Esophagus (tissue), 2 donors: ENCODE measurements at regions not wholly inside any gene's neighbourhood (a gene's known extent, or its start where the extent isn't known, plus 50 kb on each side); places are given as distances from the start of the nearest gene placed in this dataset.

Experiments
- H3K27ac ChIP-seq, 2 donors: one replicate each; pipeline ENCODE4 v1.5.1; 2013; ENCODE audit warnings: low read depth in 2 of 2, mild to moderate bottlenecking in 2 of 2, inconsistent platforms in 1 of 2, low read length in 1 of 2, moderate library complexity in 1 of 2
- H3K27me3 ChIP-seq, 2 donors: one replicate each; pipeline ENCODE4 v1.6.1; 2013; ENCODE audit warnings: low read length in 2 of 2, control low read depth in 1 of 2, mild to moderate bottlenecking in 1 of 2; ENCODE audit not compliant: insufficient read depth in 2 of 2, control insufficient read depth in 1 of 2
- H3K36me3 ChIP-seq, 2 donors: one replicate each; pipeline ENCODE4 v1.6.1; 2013; ENCODE audit warnings: low read length in 1 of 2; ENCODE audit not compliant: control insufficient read depth in 2 of 2, insufficient read depth in 2 of 2
- H3K4me1 ChIP-seq, 2 donors: one replicate each; pipeline ENCODE4 v1.6.1; 2013; ENCODE audit warnings: low read length in 1 of 2; ENCODE audit not compliant: control insufficient read depth in 2 of 2, insufficient read depth in 2 of 2
- H3K4me3 ChIP-seq, 2 donors: one replicate each; pipeline ENCODE4 v1.5.1; 2013; ENCODE audit warnings: low read length in 2 of 2, mild to moderate bottlenecking in 2 of 2, low read depth in 1 of 2, moderate library complexity in 1 of 2
- H3K9me3 ChIP-seq, 2 donors: one replicate each; pipeline ENCODE4 v1.6.1; 2013; ENCODE audit warnings: mild to moderate bottlenecking in 2 of 2, low read depth in 1 of 2, low read length in 1 of 2, moderate library complexity in 1 of 2; ENCODE audit not compliant: control insufficient read depth in 2 of 2, insufficient read depth in 1 of 2
- WGBS, 2 donors: extraction: QIAGEN DNeasy Blood & Tissue Kit; methylation state at CpG; one replicate each; pipeline ENCODE4 v1.1.7; 2013; 5-methylcytosine and 5-hydroxymethylcytosine counted together
- donor health status: healthy with polysubstance abuse.
- donor health status: Bipolar disorder and iron deficiency.

DNA sequence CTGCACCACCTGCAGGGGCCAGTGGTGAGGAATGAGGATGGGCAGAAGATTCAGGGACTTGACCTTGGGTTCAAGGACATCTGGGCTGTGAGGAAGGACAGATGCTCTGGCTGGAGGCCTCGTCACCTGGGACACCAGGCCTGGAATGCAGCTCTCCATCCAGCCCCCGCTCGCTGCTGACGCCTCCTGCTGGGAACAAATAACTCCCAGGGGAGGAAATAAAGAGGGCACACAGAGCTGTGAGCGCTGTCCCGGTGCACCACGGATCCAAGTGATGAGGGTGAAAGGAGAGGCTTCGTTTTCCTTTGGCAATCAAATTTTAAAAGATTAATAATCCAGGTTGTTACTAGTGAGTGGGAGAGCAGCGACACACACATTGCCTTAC is 368.0 kb upstream of the MYT1L start:
- 61 to 69% methylated on average over 8 to 9 of the region's 9 CpGs for WGBS, 2 donors
- no peaks in the 10 kb centered on the region for H3K4me1 ChIP-seq

DNA sequence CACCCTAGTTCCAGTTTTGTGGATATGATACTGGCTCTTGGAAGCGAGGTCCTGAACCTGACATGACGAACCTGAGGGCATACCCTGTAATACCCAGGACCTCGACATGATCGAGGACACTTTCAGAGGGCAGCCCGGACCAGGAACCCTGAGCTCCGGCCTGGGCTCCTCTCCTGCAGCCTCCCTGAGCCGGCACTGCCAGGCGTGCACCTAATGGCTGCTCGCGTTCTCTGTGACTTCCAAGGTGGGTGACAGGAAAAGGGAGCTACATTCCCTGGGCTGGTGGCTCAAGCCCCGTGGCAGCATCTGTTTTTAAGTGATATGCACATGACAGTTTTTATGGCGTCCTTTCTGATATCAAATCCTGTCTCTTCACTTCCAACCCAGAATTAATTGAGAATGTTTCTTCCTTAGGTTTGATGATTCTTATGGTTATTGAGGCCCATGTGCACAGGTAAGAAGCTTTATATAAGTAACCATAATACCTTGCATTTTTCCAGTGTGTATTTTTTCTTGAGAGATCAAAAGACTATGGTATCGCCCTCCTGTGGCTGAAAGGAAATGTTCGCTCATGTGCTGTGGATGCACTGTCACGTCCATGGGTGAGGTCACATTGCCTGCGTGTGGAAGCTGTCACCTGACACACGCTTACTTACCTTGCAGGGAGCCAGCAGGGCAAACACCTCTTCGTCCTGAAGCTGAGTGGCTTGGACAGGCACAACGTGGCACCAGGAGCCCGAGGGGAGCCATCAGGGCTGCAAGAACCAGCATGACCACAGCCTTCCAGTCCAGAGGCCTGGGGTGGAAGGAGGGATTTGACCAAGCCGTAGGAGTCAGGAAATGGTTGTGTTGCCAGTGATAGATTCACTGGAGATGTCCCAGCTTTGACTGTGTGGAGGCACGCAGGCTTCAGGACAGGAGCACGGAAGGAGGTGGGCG is 367.4 kb upstream of the MYT1L start:
- H3K4me1 ChIP-seq, result no peaks in the 10 kb centered on the region
- H3K27me3 ChIP-seq, result no peaks in the 10 kb centered on the region
- no peak overlapping the region for H3K27ac ChIP-seq
- H3K9me3 ChIP-seq, result no peaks in the 10 kb centered on the region
- WGBS, 2 donors, result 80 to 84% methylated on average over 24 of the region's 24 CpGs
- H3K4me3 ChIP-seq, result no peak overlapping the region
- H3K36me3 ChIP-seq, result no peaks in the 10 kb centered on the region

More for the DNA sequence above, 368.0 kb upstream of the MYT1L start:
- Histone ChIP-seq H3K9me3 (no peaks in the 10 kb centered on the region), H3K27me3 (no peaks in the 10 kb centered on the region), H3K27ac (no peak overlapping the region), H3K36me3 (no peaks in the 10 kb centered on the region), H3K4me3 (no peak overlapping the region)

DNA sequence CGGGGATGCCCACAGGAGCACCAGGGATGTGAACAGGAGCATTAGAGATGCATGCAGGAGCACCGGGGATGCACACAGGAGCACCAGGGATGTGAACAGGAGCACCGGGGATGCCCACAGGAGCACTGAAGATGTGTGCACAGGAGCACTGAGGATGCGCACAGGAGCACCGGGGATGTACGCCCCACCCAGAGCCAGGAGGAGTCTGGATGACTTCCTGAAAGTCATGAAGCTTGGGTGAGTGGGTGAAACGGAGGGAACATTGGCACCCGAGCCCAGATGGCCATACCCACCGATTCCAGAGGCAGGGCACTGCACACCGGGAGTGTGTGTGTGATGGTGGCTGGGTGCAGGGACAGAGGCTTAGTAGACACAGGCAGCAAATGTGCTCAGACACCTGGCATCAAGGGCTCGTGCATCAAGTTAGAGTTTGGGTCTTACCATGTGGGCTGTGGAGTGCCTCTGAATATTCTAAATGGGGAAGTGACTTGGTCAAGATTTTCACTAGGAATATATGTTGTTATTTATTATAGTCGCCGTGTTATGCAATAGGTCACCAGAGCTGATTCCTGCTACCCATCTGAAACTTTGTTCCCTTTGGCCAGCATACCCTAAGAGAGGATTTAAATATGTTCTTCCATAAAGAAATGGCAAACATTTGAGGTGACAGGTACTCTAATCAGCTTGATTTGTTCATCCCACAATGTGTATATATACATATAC is 365.8 kb upstream of the MYT1L start:
- no peaks in the 10 kb centered on the region for H3K27me3 ChIP-seq

DNA sequence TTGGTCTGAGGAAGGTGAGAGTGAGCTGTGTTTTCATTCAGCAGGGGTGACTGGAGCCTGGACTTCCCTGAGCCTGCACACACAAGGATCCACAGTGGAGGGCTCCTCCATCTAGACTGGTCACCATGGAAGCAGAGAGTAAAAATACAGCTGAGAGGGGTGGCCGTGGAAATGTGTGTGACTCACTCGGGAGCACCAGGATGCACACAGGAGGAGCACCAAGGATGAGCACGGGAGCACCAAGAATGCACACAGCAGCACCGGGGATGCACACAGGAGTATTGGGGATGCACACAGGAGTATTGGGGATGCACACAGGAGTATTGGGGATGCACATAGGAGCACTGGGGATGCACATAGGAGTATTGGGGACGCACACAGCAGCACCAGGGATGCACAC is 365.2 kb upstream of the MYT1L start:
- WGBS, 2 donors, result 79 to 81% methylated on average over 5 of the region's 5 CpGs
- no peak overlapping the region for H3K27ac ChIP-seq
- H3K4me3 ChIP-seq, result no peak overlapping the region
- no peaks in the 10 kb centered on the region for H3K36me3 ChIP-seq
- no peaks in the 10 kb centered on the region for H3K9me3 ChIP-seq
- H3K27me3 ChIP-seq, result no peaks in the 10 kb centered on the region
- no peaks in the 10 kb centered on the region for H3K4me1 ChIP-seq

More for the DNA sequence above, 365.8 kb upstream of the MYT1L start:
- H3K4me3 ChIP-seq, result no peak overlapping the region
- WGBS, 2 donors, result 86 to 88% methylated on average over 13 of the region's 13 CpGs
- no peak overlapping the region for H3K27ac ChIP-seq
- H3K4me1 ChIP-seq, result no peaks in the 10 kb centered on the region
- H3K9me3 ChIP-seq, result no peaks in the 10 kb centered on the region
- H3K36me3 ChIP-seq, result no peaks in the 10 kb centered on the region

DNA sequence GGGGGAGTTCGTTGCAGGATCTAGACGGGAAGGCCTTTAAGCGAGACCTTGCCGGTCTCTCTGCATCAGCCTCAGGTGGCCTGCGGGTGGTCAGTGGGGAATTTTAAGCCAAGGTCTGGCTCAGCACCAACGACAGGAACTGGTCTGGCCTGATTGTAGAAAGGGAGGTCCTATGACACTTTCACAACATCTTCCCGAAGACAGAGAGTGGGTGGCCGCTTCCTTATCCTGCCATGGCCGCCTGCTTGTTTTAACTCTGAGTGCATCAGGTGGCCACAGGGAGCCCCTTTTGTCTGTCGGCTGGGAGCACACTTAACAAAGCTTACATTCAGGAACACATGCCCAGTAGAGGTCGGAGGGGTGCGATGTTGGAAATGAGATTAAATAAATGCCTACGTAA is 363.7 kb upstream of the MYT1L start:
- Histone ChIP-seq H3K9me3 (no peaks in the 10 kb centered on the region), H3K4me3 (no peak overlapping the region), H3K27ac (no peak overlapping the region), H3K27me3 (no peaks in the 10 kb centered on the region), H3K4me1 (peaks cover 0 to 1% of the 10 kb centered on the region in 2 donors), H3K36me3 (no peaks in the 10 kb centered on the region)
- 80% methylated on average over 13 of the region's 13 CpGs for WGBS, 2 donors

DNA sequence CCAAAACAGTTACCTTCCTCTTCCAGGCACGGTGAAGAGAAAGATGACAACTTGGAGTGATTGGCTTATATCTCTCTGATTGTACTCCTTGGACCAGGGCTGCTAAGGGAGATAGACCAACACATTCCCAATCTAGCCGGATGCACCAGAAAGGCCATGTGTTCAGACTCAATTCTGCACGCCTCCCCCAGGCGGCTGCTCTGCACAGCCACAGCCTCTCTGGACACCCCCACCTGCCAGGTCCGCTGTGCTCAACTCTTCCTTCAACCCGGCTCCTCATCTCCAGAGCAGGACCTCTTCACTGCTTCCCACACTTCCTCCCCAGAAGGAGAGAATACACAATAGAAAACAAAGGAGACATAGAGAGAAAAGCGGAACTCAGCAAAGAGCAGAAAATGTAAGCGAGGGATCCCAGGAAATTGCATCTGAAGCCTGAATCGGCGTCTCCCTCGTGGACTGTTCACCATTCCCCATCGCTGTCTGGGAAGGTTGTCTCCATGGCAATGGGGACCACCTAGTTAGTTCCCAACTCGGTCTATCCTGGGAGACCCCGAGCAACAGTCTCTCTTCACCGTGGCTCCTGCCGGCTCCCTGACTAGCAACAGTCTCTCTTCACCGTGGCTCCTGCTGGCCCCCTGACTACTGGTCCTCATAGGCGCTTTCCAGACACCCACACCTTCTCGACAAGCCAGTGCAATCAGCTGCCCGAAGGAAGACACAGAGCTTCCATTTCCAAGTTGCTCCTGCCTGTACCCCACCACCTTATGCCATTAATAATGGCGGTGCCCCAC is 361.7 kb upstream of the MYT1L start:
- WGBS, 2 donors, result 87 to 89% methylated on average over 21 of the region's 21 CpGs
- H3K9me3 ChIP-seq, result no peaks in the 10 kb centered on the region
- H3K4me1 ChIP-seq, result peaks cover 0 to 1% of the 10 kb centered on the region in 2 donors
- H3K27me3 ChIP-seq, result no peaks in the 10 kb centered on the region
- no peak overlapping the region for H3K4me3 ChIP-seq
- H3K27ac ChIP-seq, result no peak overlapping the region
- no peaks in the 10 kb centered on the region for H3K36me3 ChIP-seq

DNA sequence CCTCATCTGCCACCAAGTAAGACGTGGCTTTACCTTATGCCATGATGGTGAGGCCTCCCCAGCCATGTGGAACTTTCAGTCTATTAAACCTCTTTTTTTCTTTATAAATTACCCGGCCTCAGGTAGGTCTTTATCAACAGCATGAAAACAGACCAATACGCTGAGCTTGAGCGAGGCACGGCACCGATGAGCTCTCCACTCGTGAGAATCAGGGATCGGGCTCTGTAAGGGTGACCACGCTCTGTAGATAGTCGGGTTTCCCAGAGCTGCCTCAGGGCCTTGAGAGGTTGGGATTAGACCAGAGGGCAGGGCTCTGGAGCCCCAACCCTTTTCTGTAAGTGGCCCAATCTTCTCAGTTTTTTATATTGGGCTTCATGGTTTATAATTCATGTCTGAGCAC is 360.3 kb upstream of the MYT1L start:
- Histone ChIP-seq H3K9me3 (no peaks in the 10 kb centered on the region), H3K36me3 (no peaks in the 10 kb centered on the region), H3K4me1 (peaks cover 0 to 1% of the 10 kb centered on the region in 2 donors), H3K4me3 (no peak overlapping the region), H3K27me3 (no peaks in the 10 kb centered on the region), H3K27ac (no peak overlapping the region)
- WGBS, 2 donors, result 91 to 92% methylated on average over 10 of the region's 10 CpGs

DNA sequence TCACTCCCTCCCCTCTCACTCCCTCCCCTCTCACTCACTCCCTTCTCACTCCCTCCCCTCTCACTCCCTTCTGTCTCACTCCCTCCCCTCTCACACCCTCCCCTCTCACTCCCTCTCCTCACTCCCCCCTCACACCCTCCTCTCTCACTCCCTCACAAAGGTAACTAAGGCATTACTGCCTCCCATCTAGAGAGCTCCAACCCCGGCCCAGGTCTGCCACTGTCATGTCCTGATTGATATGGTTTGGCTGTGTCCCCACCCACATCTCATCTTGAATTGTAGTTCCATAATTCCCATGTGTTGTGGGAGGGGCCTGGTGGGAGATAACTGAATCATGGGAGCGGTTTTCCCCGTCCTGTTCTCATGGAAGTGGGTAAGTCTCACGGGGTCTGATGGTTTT is 359.9 kb upstream of the MYT1L start:
- H3K36me3 ChIP-seq, result no peaks in the 10 kb centered on the region
- no peaks in the 10 kb centered on the region for H3K27me3 ChIP-seq
- WGBS, 2 donors, result 67 to 73% methylated on average over 4 of the region's 4 CpGs

DNA sequence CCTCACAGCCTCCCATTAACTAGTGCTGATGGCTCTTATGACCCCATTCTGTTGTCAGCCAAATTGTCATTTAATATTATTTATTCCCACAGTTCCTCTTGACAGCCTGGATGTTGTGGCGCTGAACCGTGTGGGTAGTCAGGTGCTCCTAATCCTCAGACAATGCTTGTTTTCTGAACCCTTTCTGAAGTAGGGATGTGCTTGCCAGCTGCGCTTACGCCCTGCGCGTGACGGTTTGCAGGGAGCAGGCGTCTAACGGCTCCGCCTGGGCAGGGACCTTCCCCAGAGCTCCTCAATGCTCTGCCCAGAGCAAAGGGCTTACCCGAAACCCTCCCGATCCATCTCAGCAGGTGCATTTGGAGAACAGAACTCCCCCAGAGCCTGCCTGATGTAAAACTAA is 358.2 kb upstream of the MYT1L start:
- 85 to 90% methylated on average over 12 of the region's 12 CpGs for WGBS, 2 donors
- H3K4me1 ChIP-seq, result peaks cover 0 to 1% of the 10 kb centered on the region in 2 donors
- no peaks in the 10 kb centered on the region for H3K27me3 ChIP-seq
- no peaks in the 10 kb centered on the region for H3K9me3 ChIP-seq
- no peak overlapping the region for H3K4me3 ChIP-seq
- H3K36me3 ChIP-seq, result no peaks in the 10 kb centered on the region
- H3K27ac ChIP-seq, result no peak overlapping the region

More for the DNA sequence above, 359.9 kb upstream of the MYT1L start:
- Histone ChIP-seq H3K4me1 (peaks cover 0 to 1% of the 10 kb centered on the region in 2 donors), H3K9me3 (no peaks in the 10 kb centered on the region), H3K27ac (no peak overlapping the region), H3K4me3 (no peak overlapping the region)
